ENCODE measurements at regions not wholly inside any gene's neighbourhood (a gene's known extent, or its start where the extent isn't known, plus 50 kb on each side); places are given as distances from the start of the nearest gene placed in this dataset.

DNA sequence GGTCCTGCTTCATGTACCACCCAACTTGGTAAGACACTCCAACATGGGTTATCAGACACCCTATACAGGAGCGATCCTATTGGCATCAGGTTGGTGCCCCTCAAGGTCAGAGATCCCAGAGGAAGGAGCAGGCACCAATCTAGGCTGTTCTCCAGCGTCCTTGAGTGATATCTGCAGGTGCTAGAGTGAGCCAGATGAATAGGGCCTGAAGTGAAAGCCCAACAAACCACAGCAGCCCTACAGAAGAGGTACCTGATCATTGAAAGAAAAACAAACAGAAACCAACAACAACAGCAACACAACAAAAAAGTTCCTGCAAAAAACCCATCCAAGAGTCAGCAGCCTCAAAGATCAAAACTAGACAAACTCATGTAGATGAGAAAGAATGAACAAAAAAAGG is 584.8 kb downstream of the HINT1 start:
- BruUV-seq (replicated peaks): no TSS peak
- no peak for ATAC-seq
- Histone ChIP-seq H3K4me3 (replicated peaks in 1 of 2; ENCODE audit: low read depth in 1 of 2, low read length in 2 of 2) (no peak overlapping the region), H3K9me3 (ENCODE audit: control insufficient read depth in 1 of 2, insufficient read depth in 1 of 2, low read depth in 1 of 2, low read length in 2 of 2) (no peaks in the 10 kb centered on the region), H3K9ac (ENCODE audit: low read length) (no peak overlapping the region), H3K27ac (ENCODE audit: low read depth, low read length) (no peak overlapping the region), H3K79me2 (ENCODE audit: insufficient read depth, low read length) (no peaks in the 10 kb centered on the region), H3K4me2 (ENCODE audit: low read length) (no peak overlapping the region), H3K27me3 (ENCODE audit: insufficient read depth, low read length) (no peaks in the 10 kb centered on the region), H3K9me2 (ENCODE audit: insufficient read depth) (no peaks in the 10 kb centered on the region), H3K4me1 (ENCODE audit: control insufficient read depth in 1 of 2, insufficient read depth in 2 of 2, low read length in 2 of 2) (no peaks in the 10 kb centered on the region), H3K36me3 (ENCODE audit: control insufficient read depth in 1 of 2, insufficient read depth in 2 of 2, low read length in 2 of 2) (no peaks in the 10 kb centered on the region), H2AFZ (ENCODE audit: low read depth, low read length, poor library complexity, severe bottlenecking) (no peak overlapping the region), H4K20me1 (ENCODE audit: insufficient read depth) (no peaks in the 10 kb centered on the region)
- ChIA-PET RAD21 (ENCODE audit: low non-redundant PET in 1 of 2, low total read pairs in 2 of 2, uncharacterized antibody in 2 of 2, unreplicated experiment in 2 of 2) (no interaction called here), CTCF (no interaction called here), POLR2A (no interaction called here)
- DNase-seq (ENCODE audit: low read depth, low spot score): no peak
- intact Hi-C loops (cut with micrococcal nuclease): no loop called here
- TF ChIP-seq EGR1 (IDR thresholded peaks at IDR 0.05; ENCODE audit: low read depth) (no peak), RAD21 (IDR thresholded peaks at IDR 0.05; ENCODE audit: low read depth) (no peak), CBX3 (IDR thresholded peaks at IDR 0.05; ENCODE audit: low read depth) (no peak), ZFX (IDR thresholded peaks at IDR 0.05) (no peak), POLR2A (IDR thresholded peaks at IDR 0.05; ENCODE audit: borderline replicate concordance, extremely low read depth, insufficient read depth, insufficient read length) (no peak), ZNF274 (IDR thresholded peaks at IDR 0.05; ENCODE audit: low read depth, low read length) (no peak)
- TF ChIP-seq, protein P1, sequence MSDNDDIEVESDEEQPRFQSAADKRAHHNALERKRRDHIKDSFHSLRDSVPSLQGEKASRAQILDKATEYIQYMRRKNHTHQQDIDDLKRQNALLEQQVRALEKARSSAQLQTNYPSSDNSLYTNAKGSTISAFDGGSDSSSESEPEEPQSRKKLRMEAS (IDR thresholded peaks at IDR 0.05): no peak

DNA sequence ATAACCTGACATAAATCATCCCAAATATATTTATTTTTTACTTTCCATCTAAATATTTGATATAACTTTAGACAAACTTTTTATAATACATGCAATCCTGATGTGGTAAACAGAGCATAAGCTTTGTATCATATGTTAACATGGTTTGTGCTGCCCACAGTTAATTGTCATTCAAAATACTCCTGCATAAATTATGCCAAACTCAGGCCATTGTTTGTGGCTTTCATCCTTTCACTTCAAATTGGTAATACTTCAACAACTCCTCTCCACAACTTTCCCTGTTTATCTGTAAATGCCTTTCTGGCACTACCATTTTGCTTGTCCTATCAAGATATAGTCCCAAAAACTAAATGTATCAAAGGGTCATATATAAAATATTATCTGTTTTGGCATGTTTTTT is 586.7 kb downstream of the HINT1 start:
- no peak overlapping the region for H2AFZ ChIP-seq (ENCODE audit: low read depth, low read length, poor library complexity, severe bottlenecking)
- no peak for ATAC-seq
- H3K36me3 ChIP-seq (ENCODE audit: control insufficient read depth in 1 of 2, insufficient read depth in 2 of 2, low read length in 2 of 2): no peaks in the 10 kb centered on the region
- ChIA-PET CTCF (no interaction called here), RAD21 (ENCODE audit: low non-redundant PET in 1 of 2, low total read pairs in 2 of 2, uncharacterized antibody in 2 of 2, unreplicated experiment in 2 of 2) (no interaction called here), POLR2A (no interaction called here)
- H3K9me2 ChIP-seq (ENCODE audit: insufficient read depth): no peaks in the 10 kb centered on the region
- intact Hi-C loops (cut with micrococcal nuclease): no loop called here
- no peak overlapping the region for H3K9ac ChIP-seq (ENCODE audit: low read length)
- no peak overlapping the region for H3K4me2 ChIP-seq (ENCODE audit: low read length)
- H3K79me2 ChIP-seq (ENCODE audit: insufficient read depth, low read length): no peaks in the 10 kb centered on the region
- no peaks in the 10 kb centered on the region for H3K27me3 ChIP-seq (ENCODE audit: insufficient read depth, low read length)
- no TSS peak for BruUV-seq (replicated peaks)
- no peak overlapping the region for H3K27ac ChIP-seq (ENCODE audit: low read depth, low read length)
- no peak overlapping the region for H3K4me3 ChIP-seq (replicated peaks in 1 of 2; ENCODE audit: low read depth in 1 of 2, low read length in 2 of 2)
- H3K4me1 ChIP-seq (ENCODE audit: control insufficient read depth in 1 of 2, insufficient read depth in 2 of 2, low read length in 2 of 2): no peaks in the 10 kb centered on the region
- DNase-seq (ENCODE audit: low read depth, low spot score): no peak
- no peaks in the 10 kb centered on the region for H4K20me1 ChIP-seq (ENCODE audit: insufficient read depth)
- no peak for TF ChIP-seq SIN3A (IDR thresholded peaks at IDR 0.05; ENCODE audit: low read depth)
- TF ChIP-seq CEBPB (IDR thresholded peaks at IDR 0.05; ENCODE audit: low read depth): no peak
- TF ChIP-seq SP1 (IDR thresholded peaks at IDR 0.05; ENCODE audit: low read depth): no peak
- no peak for TF ChIP-seq YY1 (IDR thresholded peaks at IDR 0.05; ENCODE audit: extremely low read depth, insufficient replicate concordance, low read depth, low read length)
- TF ChIP-seq POLR2AphosphoS5 (IDR thresholded peaks at IDR 0.05; ENCODE audit: low read depth, low read length): no peak
- no peak for TF ChIP-seq POLR2A (IDR thresholded peaks at IDR 0.05; ENCODE audit: borderline replicate concordance, extremely low read depth, insufficient read depth, insufficient read length)
- TF ChIP-seq, protein P2, sequence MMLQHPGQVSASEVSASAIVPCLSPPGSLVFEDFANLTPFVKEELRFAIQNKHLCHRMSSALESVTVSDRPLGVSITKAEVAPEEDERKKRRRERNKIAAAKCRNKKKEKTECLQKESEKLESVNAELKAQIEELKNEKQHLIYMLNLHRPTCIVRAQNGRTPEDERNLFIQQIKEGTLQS (IDR thresholded peaks at IDR 0.05): no peak
- TF ChIP-seq ZNF274 (IDR thresholded peaks at IDR 0.05; ENCODE audit: low read depth, low read length): no peak
- H3K9me3 ChIP-seq (ENCODE audit: control insufficient read depth in 1 of 2, insufficient read depth in 1 of 2, low read depth in 1 of 2, low read length in 2 of 2): no peaks in the 10 kb centered on the region

Measured in HCT116 (cell line).